Glutamatergic neuron (in vitro differentiated cells): ENCODE measurements at regions not wholly inside any gene's neighbourhood (a gene's known extent, or its start where the extent isn't known, plus 50 kb on each side); places are given as distances from the start of the nearest gene placed in this dataset.

Experiments used
- DNase-seq: peaks from one replicate; pipeline ENCODE4 v3.0.0; 2022
- H3K27ac Mint-ChIP-seq: one replicate; pipeline ENCODE4 v1.8.0; 2020; ENCODE audit warnings: mild to moderate bottlenecking, mixed read lengths, inconsistent platforms; ENCODE audit not compliant: unreplicated experiment
- H3K27me3 Mint-ChIP-seq: one replicate; pipeline ENCODE4 v1.8.0; 2020; ENCODE audit warnings: mild to moderate bottlenecking, moderate library complexity, mixed read lengths, inconsistent platforms; ENCODE audit not compliant: unreplicated experiment
- H3K36me3 Mint-ChIP-seq: one replicate; pipeline ENCODE4 v1.8.0; 2020; ENCODE audit warnings: mild to moderate bottlenecking, mixed read lengths, inconsistent platforms; ENCODE audit not compliant: unreplicated experiment
- H3K4me1 Mint-ChIP-seq: one replicate; pipeline ENCODE4 v1.8.0; 2020; ENCODE audit warnings: mild to moderate bottlenecking, low read depth, mixed read lengths, inconsistent platforms; ENCODE audit not compliant: unreplicated experiment
- H3K4me3 Mint-ChIP-seq: one replicate; pipeline ENCODE4 v1.8.0; 2020; ENCODE audit warnings: mild to moderate bottlenecking, mixed read lengths, inconsistent platforms; ENCODE audit not compliant: unreplicated experiment
- H3K9me3 Mint-ChIP-seq: one replicate; pipeline ENCODE4 v1.8.0; 2020; ENCODE audit warnings: mild to moderate bottlenecking, moderate library complexity, mixed read lengths, inconsistent platforms; ENCODE audit not compliant: unreplicated experiment
- CTCF ChIP-seq: fragments of 200-600 bp; sonication (generic); IDR thresholded peaks from one replicate; pipeline ENCODE4 v1.5.0; 2021; ENCODE audit not compliant: partially characterized antibody, unreplicated experiment

GRCh38 chr1:185396126-185396525 lies 79.1 kb upstream of the IVNS1ABP start:
- Mint-ChIP-seq H3K4me1 (no peaks in the 10 kb centered on the region), H3K9me3 (peaks cover 2% of the 10 kb centered on the region), H3K36me3 (no peaks in the 10 kb centered on the region), H3K27ac (no peak overlapping the region), H3K4me3 (no peak overlapping the region), H3K27me3 (no peaks in the 10 kb centered on the region)
- DNase-seq, result no peak
- no peak for TF ChIP-seq CTCF

- Mint-ChIP-seq H3K4me3 (no peak overlapping the region), H3K36me3 (no peaks in the 10 kb centered on the region), H3K4me1 (no peaks in the 10 kb centered on the region), H3K9me3 (peaks cover 2% of the 10 kb centered on the region), H3K27ac (no peak overlapping the region), H3K27me3 (no peaks in the 10 kb centered on the region)
- no peak for DNase-seq
- TF ChIP-seq CTCF, result no peak
Observed at GRCh38 chr1:185393815-185394214, 76.8 kb upstream of the IVNS1ABP start.

- no peak for DNase-seq
- Mint-ChIP-seq H3K36me3 (no peaks in the 10 kb centered on the region), H3K27ac (no peak overlapping the region), H3K4me1 (no peaks in the 10 kb centered on the region), H3K27me3 (no peaks in the 10 kb centered on the region), H3K9me3 (peaks cover 2% of the 10 kb centered on the region), H3K4me3 (no peak overlapping the region)
- no peak for TF ChIP-seq CTCF
Observed at GRCh38 chr1:185393205-185393604, 76.2 kb upstream of the IVNS1ABP start.

GRCh38 chr1:185388815-185389214 lies 71.8 kb upstream of the IVNS1ABP start:
- no peak for TF ChIP-seq CTCF
- peaks cover 2% of the 10 kb centered on the region for H3K9me3 Mint-ChIP-seq
- no peak overlapping the region for H3K27ac Mint-ChIP-seq
- DNase-seq, result no peak
- H3K4me1 Mint-ChIP-seq, result no peaks in the 10 kb centered on the region
- H3K27me3 Mint-ChIP-seq, result no peaks in the 10 kb centered on the region
- H3K36me3 Mint-ChIP-seq, result peaks cover 4% of the 10 kb centered on the region
- no peak overlapping the region for H3K4me3 Mint-ChIP-seq

- H3K9me3 Mint-ChIP-seq, result peaks cover 2% of the 10 kb centered on the region
- no peak for TF ChIP-seq CTCF
- no peak overlapping the region for H3K4me3 Mint-ChIP-seq
- no peak for DNase-seq
- no peaks in the 10 kb centered on the region for H3K27me3 Mint-ChIP-seq
- H3K36me3 Mint-ChIP-seq, result peaks cover 4% of the 10 kb centered on the region
- no peak overlapping the region for H3K27ac Mint-ChIP-seq
- H3K4me1 Mint-ChIP-seq, result no peaks in the 10 kb centered on the region
Observed at GRCh38 chr1:185388346-185388745, 71.3 kb upstream of the IVNS1ABP start.
